ENCODE measurements at regions not wholly inside any gene's neighbourhood (a gene's known extent, or its start where the extent isn't known, plus 50 kb on each side); places are given as distances from the start of the nearest gene placed in this dataset.

DNA sequence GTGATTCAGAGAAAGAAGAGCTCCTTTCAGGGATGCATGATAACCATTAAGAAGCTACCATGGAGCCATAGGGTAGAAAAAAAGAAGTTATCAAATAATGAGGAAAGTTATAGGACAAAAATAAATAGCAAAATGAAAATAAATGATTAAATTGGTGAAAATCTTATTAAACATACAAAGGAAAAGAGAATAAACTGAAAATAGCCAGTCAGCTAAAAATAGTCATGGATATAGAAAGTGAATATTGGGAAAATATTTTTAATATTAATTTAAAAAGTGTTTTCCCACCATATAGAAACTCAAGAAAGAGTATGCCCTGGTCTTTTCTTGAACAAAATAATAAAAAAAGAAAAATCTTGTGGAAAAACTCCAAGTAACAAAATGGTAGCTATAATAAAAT is 209.2 kb upstream of the CDH19 start:
- TF ChIP-seq CTCF (IDR thresholded peaks at IDR 0.05; ENCODE audit: low read depth, low read length, missing input control): no peak
- no peak for TF ChIP-seq SP1 (IDR thresholded peaks at IDR 0.05)

Measured in liver (tissue), 3 donors.